Trophoblast cell (in vitro differentiated cells and primary cell): ENCODE measurements at regions not wholly inside any gene's neighbourhood (a gene's known extent, or its start where the extent isn't known, plus 50 kb on each side); places are given as distances from the start of the nearest gene placed in this dataset.
"Not testable (repeated sequence)": the region's sequence is repeated elsewhere in the genome, so short reads cannot be mapped to it uniquely, and the experiment has no call there.

ENCODE experiments used
- DNase-seq, 2 donors: peaks; one replicate each; pipeline ENCODE4 v3.0.0-alpha.2; 2016
- H2AFZ ChIP-seq: 2 replicates; pipeline ENCODE4 v1.6.1; 2013; ENCODE audit warnings: low read length, moderate library complexity, mild to moderate bottlenecking; ENCODE audit not compliant: insufficient read depth, poor library complexity
- H2AK5ac ChIP-seq: 2 replicates; pipeline ENCODE4 v1.6.1; 2013; ENCODE audit warnings: mild to moderate bottlenecking, low read length
- H2BK120ac ChIP-seq: 2 replicates; pipeline ENCODE4 v1.6.1; 2013; ENCODE audit warnings: low read length, mild to moderate bottlenecking, moderate library complexity; ENCODE audit not compliant: insufficient read depth, poor library complexity
- H2BK12ac ChIP-seq: 2 replicates; pipeline ENCODE4 v1.6.1; 2013; ENCODE audit warnings: mild to moderate bottlenecking, low read length, moderate library complexity
- H2BK5ac ChIP-seq: 2 replicates; pipeline ENCODE4 v1.6.1; 2013; ENCODE audit warnings: low read length, low read depth, moderate library complexity, mild to moderate bottlenecking; ENCODE audit not compliant: poor library complexity
- H3K14ac ChIP-seq: 2 replicates; pipeline ENCODE4 v1.6.1; 2013; ENCODE audit warnings: mild to moderate bottlenecking, low read length
- H3K18ac ChIP-seq: 2 replicates; pipeline ENCODE4 v1.6.1; 2013; ENCODE audit warnings: mild to moderate bottlenecking, low read length
- H3K23ac ChIP-seq: 2 replicates; pipeline ENCODE4 v1.6.1; 2013; ENCODE audit warnings: low read length
- H3K27ac ChIP-seq: 2 replicates; pipeline ENCODE4 v1.5.1; 2013; ENCODE audit warnings: low read depth, mild to moderate bottlenecking, inconsistent platforms, low read length, moderate library complexity
- H3K27me3 ChIP-seq: 2 replicates; pipeline ENCODE4 v1.6.1; 2013; ENCODE audit warnings: inconsistent platforms, mild to moderate bottlenecking, low read length, moderate library complexity; ENCODE audit not compliant: insufficient read depth
- H3K36me3 ChIP-seq, 2 experiments: 1 replicate in 1 of 2; 2 replicates in 1 of 2; pipeline ENCODE4 v1.6.1; 2013; ENCODE audit warnings: low read length in 2 of 2, mild to moderate bottlenecking in 2 of 2, moderate library complexity in 1 of 2; ENCODE audit not compliant: insufficient read depth in 2 of 2, control insufficient read depth in 1 of 2
- H3K4ac ChIP-seq: 2 replicates; pipeline ENCODE4 v1.6.1; 2013; ENCODE audit warnings: low read depth, mild to moderate bottlenecking, low read length, moderate library complexity
- H3K4me1 ChIP-seq, 2 experiments: 1 replicate in 1 of 2; 2 replicates in 1 of 2; pipeline ENCODE4 v1.6.1; 2013; ENCODE audit warnings: low read length in 2 of 2, mild to moderate bottlenecking in 2 of 2, moderate library complexity in 1 of 2; ENCODE audit not compliant: insufficient read depth in 2 of 2, control insufficient read depth in 1 of 2
- H3K4me2 ChIP-seq: 2 replicates; pipeline ENCODE4 v1.6.1; 2013; ENCODE audit warnings: inconsistent platforms, mild to moderate bottlenecking, low read length, moderate library complexity
- H3K4me3 ChIP-seq: 2 replicates; pipeline ENCODE4 v1.5.1; 2013; ENCODE audit warnings: mild to moderate bottlenecking, low read depth, low read length, inconsistent platforms
- H3K79me1 ChIP-seq: one replicate; pipeline ENCODE4 v1.6.1; 2013; ENCODE audit warnings: low read length
- H3K79me2 ChIP-seq: 2 replicates; pipeline ENCODE4 v1.6.1; 2013; ENCODE audit warnings: low read length, mild to moderate bottlenecking; ENCODE audit not compliant: control insufficient read depth, insufficient read depth, poor library complexity
- H3K9ac ChIP-seq: 2 replicates; pipeline ENCODE4 v1.6.1; 2013; ENCODE audit warnings: mild to moderate bottlenecking, low read length
- H3K9me3 ChIP-seq: 2 replicates; pipeline ENCODE4 v1.6.1; 2013; ENCODE audit warnings: low read depth, mild to moderate bottlenecking, control low read depth, inconsistent platforms, low read length; ENCODE audit not compliant: insufficient read depth
- H4K12ac ChIP-seq: 2 replicates; pipeline ENCODE4 v1.6.1; 2013; ENCODE audit warnings: low read depth, mild to moderate bottlenecking, low read length, moderate library complexity
- H4K8ac ChIP-seq: 2 replicates; pipeline ENCODE4 v1.6.1; 2013; ENCODE audit warnings: low read depth, mild to moderate bottlenecking, low read length, moderate library complexity
- H4K91ac ChIP-seq: one replicate; pipeline ENCODE4 v1.6.1; 2013; ENCODE audit warnings: low read depth, mild to moderate bottlenecking, low read length, moderate library complexity
- WGBS: extraction: QIAGEN DNeasy Blood & Tissue Kit; methylation state at CpG from one replicate; pipeline ENCODE4 v1.1.7; 2013; ENCODE audit warnings: missing lambda C conversion rate; ENCODE audit not compliant: insufficient read length, insufficient coverage; ENCODE audit errors: extremely low coverage; 5-methylcytosine and 5-hydroxymethylcytosine counted together

DNA sequence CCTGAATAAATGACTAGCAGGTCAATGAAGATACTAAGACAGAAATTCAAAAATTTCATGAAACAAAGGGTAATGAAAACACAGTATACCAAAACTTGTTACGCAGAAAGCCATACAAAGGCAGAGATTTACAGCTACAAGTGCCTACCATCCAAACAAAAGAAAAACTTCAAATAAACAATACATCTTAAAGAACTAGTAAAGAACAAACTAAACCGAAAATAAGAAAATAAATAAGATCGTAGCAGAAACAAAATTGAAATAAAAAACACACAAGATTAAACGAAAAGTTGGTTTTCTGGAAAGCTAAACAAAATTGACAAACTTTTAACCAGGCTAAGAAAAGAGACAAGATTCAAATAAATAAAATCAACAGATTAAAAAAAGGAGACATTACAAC, 51.5 kb downstream of the VPREB1 start:
- H4K8ac ChIP-seq, H3K79me1 ChIP-seq, H2AK5ac ChIP-seq, H3K27me3 ChIP-seq, H3K23ac ChIP-seq, H3K4me1 ChIP-seq, H2BK120ac ChIP-seq, H3K9me3 ChIP-seq, H3K14ac ChIP-seq, H3K79me2 ChIP-seq, H3K4ac ChIP-seq, H2BK12ac ChIP-seq, H3K4me3 ChIP-seq, H4K91ac ChIP-seq, H4K12ac ChIP-seq, H3K4me2 ChIP-seq, H2BK5ac ChIP-seq, H3K18ac ChIP-seq, DNase-seq, H3K9ac ChIP-seq, H2AFZ ChIP-seq, H3K27ac ChIP-seq: not testable (repeated sequence)
- H3K36me3 ChIP-seq: peaks cover 19 to 20% of the 10 kb centered on the region in 2 experiments
- WGBS: no CpG with 5 or more reads among the region's 4 CpGs

DNA sequence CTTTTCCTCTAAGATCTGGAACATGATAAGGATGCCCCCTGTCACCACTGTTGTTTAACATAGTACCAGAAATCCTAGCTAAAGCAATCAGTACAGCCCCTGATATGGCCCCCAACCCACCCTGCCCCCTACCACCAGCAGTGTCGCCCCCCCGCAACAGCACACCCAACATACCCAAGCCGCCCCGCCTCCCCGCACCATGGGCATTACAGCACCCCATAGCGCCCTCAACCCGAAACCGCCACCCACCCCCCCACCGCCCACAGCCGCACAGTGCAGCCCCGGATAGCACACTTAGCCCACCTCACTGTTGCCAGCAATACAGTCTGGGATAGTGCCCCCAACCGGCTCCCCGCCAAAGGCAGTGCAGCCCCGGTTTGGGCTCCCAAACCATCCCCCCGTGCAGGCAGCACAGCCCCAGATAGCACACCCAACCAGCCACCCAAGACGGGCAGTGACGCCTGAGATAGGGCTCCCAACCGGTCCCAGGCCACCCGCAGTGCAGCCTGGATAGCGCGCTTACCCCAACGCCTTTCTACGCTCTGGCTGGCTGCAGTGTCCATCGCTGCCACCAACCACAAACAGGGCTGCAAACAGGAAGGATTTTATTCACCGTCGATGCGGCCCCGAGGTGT, 52.7 kb downstream of the VPREB1 start:
- not testable (repeated sequence) for H3K4ac ChIP-seq

DNA sequence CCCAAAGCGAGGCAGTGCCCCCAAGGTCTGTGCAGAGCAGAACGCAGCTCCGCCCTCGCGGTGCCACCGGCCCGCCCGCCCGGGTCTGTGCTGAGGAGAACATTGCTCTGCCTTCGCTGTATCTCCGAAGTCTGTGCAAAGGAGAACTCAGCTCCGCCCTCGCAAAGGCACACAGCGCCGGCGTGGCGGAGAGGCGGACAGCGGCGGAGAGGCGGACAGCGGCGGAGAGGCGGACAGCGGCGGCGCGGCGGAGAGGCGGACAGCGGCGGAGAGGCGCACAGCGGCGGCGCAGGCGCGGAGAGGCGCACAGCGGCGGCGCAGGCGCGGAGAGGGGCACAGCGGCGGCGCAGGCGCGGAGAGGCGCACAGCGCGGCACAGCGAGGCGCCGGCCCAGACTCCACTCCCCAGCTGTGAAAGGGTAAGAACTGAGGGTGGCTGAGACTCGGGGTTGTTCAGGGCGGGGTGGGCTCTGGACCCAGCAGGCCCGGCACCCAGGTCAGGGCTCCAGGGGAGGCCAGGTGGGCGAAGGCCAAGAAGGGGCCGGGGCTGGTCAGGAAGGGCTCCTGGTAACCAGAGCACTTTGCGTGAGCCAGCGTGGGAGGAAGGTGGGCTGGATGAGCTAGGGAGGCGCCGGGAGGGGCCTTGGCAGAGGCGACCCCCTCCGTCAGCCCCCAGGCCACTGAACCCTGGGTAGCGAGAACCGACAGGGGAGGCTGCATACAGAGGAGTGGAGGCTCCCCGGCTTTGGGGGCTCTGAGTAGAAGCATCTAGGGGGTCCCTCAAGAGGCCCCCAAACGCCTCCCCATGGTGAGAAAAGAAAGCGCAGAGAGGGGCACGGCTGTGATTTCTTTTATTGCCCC, 53.4 kb downstream of the VPREB1 start:
- H3K27ac ChIP-seq: peak overlapping the region; percentile 34
- H2BK120ac ChIP-seq, H3K9me3 ChIP-seq, H3K79me2 ChIP-seq, H2AK5ac ChIP-seq, H3K27me3 ChIP-seq, H3K23ac ChIP-seq, H3K4me1 ChIP-seq, H3K79me1 ChIP-seq, H2BK12ac ChIP-seq: not testable (repeated sequence)
- WGBS: no CpG with 5 or more reads among the region's 72 CpGs
- peak overlapping the region; percentile 91 for H3K9ac ChIP-seq
- H3K36me3 ChIP-seq: peaks cover 10 to 13% of the 10 kb centered on the region in 2 experiments
- peak overlapping the region; percentile 26 for H2BK5ac ChIP-seq
- peak overlapping the region; percentile 95 for H4K8ac ChIP-seq
- DNase-seq: peak; percentile 67 to 76
- peak overlapping the region; percentile 80 for H3K18ac ChIP-seq
- peak overlapping the region; percentile 77 for H3K14ac ChIP-seq
- H4K12ac ChIP-seq: peak overlapping the region; percentile 98
- peak overlapping the region; percentile 83 for H2AFZ ChIP-seq
- peak overlapping the region; percentile 51 for H4K91ac ChIP-seq
- H3K4ac ChIP-seq: peak overlapping the region; percentile 97
- peak overlapping the region; percentile 77 for H3K4me2 ChIP-seq
- peak overlapping the region; percentile 92 for H3K4me3 ChIP-seq

More for the DNA sequence above, 52.7 kb downstream of the VPREB1 start:
- H3K4me2 ChIP-seq: peak overlapping the region; percentile 77
- H3K4me3 ChIP-seq: peak overlapping the region; percentile 88
- H3K36me3 ChIP-seq: peaks cover 17 to 18% of the 10 kb centered on the region in 2 experiments
- H3K14ac ChIP-seq, H2BK120ac ChIP-seq, H4K8ac ChIP-seq, H2BK5ac ChIP-seq, H3K9me3 ChIP-seq, H4K12ac ChIP-seq, H3K23ac ChIP-seq, H3K79me1 ChIP-seq, H3K27ac ChIP-seq, H4K91ac ChIP-seq, H3K79me2 ChIP-seq, H3K4me1 ChIP-seq, H3K18ac ChIP-seq, H3K9ac ChIP-seq, H3K27me3 ChIP-seq, H2AK5ac ChIP-seq, H2BK12ac ChIP-seq: not testable (repeated sequence)
- peak; percentile 29 to 48 for DNase-seq
- no CpG with 5 or more reads among the region's 28 CpGs for WGBS
- peak overlapping the region; percentile 83 for H2AFZ ChIP-seq

DNA sequence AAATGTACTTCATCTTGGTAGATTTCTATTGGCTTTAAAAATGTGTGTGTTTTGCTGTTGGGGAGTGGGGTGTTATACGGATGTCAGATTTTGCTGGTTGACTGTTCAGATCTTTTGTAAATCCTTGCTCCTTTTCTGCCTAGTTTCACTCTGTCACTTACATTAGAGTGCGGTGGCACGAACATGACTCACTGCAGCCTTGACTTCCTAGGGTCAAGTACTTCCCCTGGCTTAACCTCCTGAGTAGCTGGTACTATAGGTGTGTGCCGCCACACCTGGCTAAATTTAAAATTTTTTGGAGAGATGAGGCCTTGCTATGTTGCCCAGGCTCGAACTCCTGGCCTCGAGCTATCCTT, 54.0 kb downstream of the VPREB1 start:
- not testable (repeated sequence) for H3K79me2 ChIP-seq, H3K36me3 ChIP-seq, H2AK5ac ChIP-seq, H2BK12ac ChIP-seq, H3K23ac ChIP-seq, H3K79me1 ChIP-seq, H3K9ac ChIP-seq, H3K4me3 ChIP-seq, H4K12ac ChIP-seq, H3K27ac ChIP-seq, H2AFZ ChIP-seq, DNase-seq, H3K27me3 ChIP-seq, H3K9me3 ChIP-seq, H2BK5ac ChIP-seq, H3K4me1 ChIP-seq, H2BK120ac ChIP-seq, H3K18ac ChIP-seq, H3K14ac ChIP-seq, H4K91ac ChIP-seq
- H3K4me2 ChIP-seq: peak overlapping the region; percentile 66
- WGBS: no CpG with 5 or more reads among the region's 6 CpGs
- H4K8ac ChIP-seq: peak overlapping the region; percentile 95
- peak overlapping the region; percentile 97 for H3K4ac ChIP-seq
